ENCODE measurements at regions not wholly inside any gene's neighbourhood (a gene's known extent, or its start where the extent isn't known, plus 50 kb on each side); places are given as distances from the start of the nearest gene placed in this dataset.

DNA sequence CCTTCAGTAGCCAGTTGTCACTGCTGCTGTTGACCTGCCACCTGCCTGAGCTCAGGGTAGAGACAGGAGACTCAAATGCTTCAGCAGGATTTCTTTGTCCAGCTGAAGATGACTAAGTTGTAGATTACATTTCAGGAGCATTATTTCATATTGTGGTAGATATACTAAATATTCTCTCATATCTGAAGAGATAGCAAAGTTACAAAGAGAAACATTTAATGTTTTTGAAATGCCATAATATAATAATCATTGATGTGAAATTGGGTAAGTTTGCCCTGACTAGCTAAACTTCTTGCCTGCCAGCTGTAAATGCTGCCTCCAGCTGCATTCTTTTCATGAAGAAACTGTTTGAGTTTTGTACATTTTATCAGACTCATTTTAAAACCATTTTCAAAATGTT, 247.6 kb upstream of the CNKSR2 start:
- intact Hi-C loops (cut with DNase I), result no loop called here
- DNase-seq (ENCODE audit: low spot score), result no peak

- no peak for DNase-seq (ENCODE audit: low spot score)
- intact Hi-C loops (cut with DNase I), result no loop called here
These were observed 242.9 kb upstream of the CNKSR2 start for GRCh38 chrX:21131346-21131745.

DNA sequence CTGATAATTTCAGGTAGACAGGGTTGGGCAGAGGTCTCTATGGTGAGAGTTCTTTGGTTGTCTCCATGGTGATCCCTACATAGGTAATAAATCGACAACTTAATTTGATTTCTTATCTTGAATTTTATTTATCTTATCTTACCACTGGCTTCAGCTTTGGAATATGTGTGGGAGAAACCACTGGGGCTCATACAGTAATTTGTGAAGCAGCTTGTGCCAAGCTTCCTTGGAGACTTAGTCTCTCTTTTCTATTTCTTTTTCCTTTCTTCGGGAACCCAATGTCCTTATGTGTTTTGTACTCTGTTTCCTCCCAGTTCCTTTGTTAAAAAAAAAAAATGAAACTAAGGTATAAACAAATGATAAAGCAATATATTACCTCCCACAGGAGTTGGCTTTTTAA, 242.4 kb upstream of the CNKSR2 start:
- DNase-seq (ENCODE audit: low spot score), result no peak
- intact Hi-C loops (cut with DNase I), result no loop called here

GRCh38 chrX:21132686-21133393, 241.4 kb upstream of the CNKSR2 start:
- intact Hi-C loops (cut with DNase I), result no loop called here
- DNase-seq (ENCODE audit: low spot score), result no peak

DNA sequence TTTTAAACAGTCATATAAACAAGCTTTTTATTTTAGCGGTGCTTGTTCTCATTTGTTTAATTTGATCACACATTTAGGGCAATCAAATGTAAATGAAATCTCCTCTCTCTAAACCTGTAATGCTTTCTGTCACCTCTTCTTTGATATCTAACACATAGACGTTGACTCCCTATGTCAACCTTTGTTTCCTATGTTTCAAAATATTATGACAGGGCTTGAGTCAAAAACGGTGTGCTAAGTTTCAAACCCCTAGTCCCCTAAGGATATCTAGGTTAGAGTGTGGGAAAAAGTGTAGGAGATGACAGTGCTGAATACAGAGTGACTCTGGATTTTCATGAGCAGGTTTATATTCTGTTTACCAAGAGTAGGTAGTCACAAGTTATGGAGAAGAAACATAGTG, 224.0 kb upstream of the CNKSR2 start:
- no peak for DNase-seq (ENCODE audit: low spot score)
- intact Hi-C loops (cut with DNase I), result no loop called here

- DNase-seq (ENCODE audit: low spot score), result no peak
- intact Hi-C loops (cut with DNase I), result no loop called here
These were observed 223.2 kb upstream of the CNKSR2 start for GRCh38 chrX:21151051-21151450.

DNA sequence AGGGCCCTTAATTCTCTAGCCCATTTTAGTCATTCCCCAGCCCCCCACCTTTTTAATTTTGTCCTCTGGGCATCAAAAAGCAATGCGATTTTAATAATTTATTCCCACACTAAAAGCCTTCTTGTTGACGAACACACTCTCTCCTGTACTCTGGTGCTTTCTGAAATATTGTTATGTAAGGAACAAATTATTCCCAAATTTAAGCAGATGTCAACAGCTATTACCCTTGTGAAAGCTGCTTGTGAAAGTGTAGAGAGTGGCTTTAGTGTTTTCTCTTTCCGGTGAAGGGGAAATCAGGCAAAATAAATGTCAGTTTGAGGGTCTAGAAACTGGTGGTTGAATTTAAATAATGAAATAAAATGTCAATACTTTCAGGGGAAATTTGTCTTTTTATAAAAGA, 221.2 kb upstream of the CNKSR2 start:
- intact Hi-C loops (cut with DNase I), result no loop called here
- DNase-seq (ENCODE audit: low spot score), result no peak

DNA sequence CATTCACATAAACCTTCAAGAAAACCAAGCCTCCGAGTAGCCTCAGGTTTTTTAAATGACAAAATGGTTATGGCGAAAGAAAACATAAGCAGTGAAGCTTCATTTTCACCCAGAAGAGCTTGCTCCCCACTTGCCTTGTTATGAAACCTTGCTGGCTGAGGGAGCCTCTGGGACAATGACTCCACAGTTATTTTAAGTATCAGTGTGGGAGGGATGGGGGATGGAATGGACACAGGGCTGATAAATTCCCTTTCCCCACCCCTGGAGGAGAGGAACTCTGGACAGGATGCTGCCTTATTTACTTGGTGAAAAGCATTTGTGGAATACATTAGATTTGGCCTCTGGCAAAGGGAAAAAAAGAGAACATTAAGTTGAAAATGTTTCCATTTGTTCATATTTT, 220.7 kb upstream of the CNKSR2 start:
- intact Hi-C loops (cut with DNase I), result no loop called here
- no peak for DNase-seq (ENCODE audit: low spot score)

- intact Hi-C loops (cut with DNase I), result no loop called here
- no peak for DNase-seq (ENCODE audit: low spot score)
These were observed 218.3 kb upstream of the CNKSR2 start for GRCh38 chrX:21155916-21156315.

DNA sequence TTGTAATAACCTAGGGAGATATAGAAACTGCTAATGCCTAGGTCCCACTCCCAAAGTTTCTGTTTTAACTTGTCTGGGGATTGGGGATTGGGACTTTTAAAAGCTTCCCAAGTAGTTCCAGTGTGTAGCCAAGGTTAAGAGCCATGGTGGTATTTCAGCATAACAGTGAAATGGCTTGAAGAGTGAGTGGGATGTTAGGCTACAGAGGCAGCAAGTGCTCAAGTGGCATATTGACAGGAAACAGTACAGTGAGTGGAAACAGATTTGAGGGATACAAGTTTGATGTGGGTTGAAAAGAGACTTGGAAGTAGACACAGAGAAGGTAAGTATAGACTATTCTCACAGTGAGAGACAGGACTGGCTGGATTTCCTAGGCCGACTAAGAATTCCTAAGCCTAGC, 217.6 kb upstream of the CNKSR2 start:
- no peak for DNase-seq (ENCODE audit: low spot score)
- intact Hi-C loops (cut with DNase I), result no loop called here

DNA sequence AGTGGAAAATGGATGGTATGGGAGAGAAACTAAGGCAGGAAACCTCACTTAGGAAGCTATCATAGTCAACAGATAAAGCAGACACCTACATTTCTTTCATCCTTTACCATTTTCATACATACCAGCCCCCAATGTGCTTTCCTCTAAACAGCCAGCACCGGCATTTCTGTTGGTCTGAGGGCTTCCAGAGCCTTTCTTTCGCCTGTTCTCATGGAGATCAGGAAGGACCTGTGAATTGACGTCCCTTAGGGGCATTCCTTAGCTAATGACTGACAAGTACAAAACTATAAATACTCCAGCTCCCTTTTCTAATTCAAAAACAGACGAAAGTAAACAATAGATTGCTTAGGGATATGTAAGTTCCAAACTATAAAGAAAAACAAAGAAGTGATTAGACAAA, 215.5 kb upstream of the CNKSR2 start:
- no peak for DNase-seq (ENCODE audit: low spot score)
- intact Hi-C loops (cut with DNase I), result no loop called here

DNA sequence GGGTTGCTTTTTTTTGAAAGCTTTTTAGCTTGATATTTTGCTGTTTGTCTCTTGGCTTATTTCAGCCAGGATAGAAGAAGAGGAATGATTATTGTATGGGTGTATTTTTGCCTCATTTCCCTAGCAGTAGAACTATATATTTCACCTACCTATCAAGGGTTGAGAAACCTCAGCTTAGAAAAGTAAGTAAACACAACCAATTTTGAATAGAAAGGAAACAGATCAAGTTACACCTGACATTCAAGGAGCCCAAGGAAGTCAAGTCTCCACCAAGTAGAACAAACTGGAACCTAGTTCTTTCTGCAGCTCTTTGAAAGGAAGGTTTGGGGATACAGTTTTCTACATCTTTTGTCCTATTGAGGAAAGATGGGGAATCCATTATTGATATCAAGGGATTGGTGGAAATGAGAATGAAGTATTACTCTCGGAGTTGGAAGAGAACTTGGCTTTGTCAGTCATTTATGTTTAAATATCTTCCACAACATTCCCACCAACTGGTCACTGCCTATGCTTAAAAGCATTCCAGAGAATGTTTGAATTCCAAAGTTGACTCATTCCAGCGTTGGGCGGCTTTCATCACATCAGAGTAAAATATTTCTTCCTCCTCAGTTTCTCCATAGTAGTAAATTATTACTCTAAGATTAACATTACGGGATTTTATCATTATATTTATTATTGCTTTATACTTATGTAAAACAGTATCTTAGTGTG, 207.8 kb upstream of the CNKSR2 start:
- no peak for DNase-seq (ENCODE audit: low spot score)
- intact Hi-C loops (cut with DNase I), result no loop called here

DNA sequence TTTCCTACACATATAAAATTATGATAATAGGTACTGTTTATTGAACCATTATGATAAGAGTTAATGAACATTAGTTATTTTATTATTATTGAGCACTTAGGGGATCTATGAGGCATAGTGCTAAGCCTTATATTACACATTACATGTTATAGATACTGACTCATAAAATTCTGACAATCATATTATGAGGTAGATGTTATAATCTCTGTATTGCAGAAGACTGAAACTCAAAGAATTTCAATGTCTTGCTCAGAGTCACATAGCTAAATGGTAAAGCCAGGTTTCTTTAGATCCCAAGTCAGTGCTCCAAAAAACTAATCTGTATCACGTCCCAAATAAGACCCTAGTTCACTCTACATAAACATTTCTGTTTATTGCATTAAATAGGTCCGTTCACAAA, 207.2 kb upstream of the CNKSR2 start:
- intact Hi-C loops (cut with DNase I), result no loop called here
- DNase-seq (ENCODE audit: low spot score), result no peak

DNA sequence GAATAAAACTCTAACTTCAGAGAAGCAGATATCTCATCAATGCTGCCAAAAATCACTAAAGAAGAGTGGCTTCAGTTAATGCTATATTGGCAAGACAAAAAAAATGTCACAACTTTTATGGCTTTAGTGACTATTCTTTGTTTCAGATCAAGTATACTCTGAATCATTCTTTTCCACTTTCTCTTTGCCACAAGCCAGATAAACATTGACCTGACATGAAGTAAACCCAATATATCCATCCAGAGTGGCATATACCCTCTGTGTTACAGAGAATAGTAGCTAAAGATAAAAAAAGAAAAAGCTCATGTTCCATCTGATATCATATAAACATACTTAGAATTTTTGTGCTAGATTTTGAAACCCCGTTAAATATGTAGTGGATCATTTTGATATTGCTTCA, 206.7 kb upstream of the CNKSR2 start:
- no peak for DNase-seq (ENCODE audit: low spot score)
- intact Hi-C loops (cut with DNase I), result no loop called here

GRCh38 chrX:21168401-21169160, 205.6 kb upstream of the CNKSR2 start:
- DNase-seq (ENCODE audit: low spot score), result no peak
- intact Hi-C loops (cut with DNase I), result no loop called here

DNA sequence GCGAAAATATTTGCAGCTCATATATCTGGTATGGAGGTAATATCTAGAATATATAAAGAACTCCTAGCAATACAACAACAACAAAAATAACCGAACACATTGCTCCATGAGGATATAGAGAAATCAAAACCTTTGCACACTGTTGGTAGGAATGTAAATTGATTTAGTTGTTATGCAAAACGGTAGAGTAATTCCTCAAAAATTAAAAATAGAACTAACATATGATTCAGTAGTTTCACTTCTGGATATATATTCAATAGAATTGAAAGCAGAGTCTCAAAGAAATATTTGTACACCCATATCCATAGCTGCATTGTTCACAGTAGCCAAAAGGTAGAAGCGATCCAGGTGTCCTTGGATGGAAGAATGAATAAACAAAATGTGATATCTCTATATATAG, 203.0 kb upstream of the CNKSR2 start:
- intact Hi-C loops (cut with DNase I), result loop anchor here (10.0 kb wide), 1 partner anchor 374 kb away; no protein-coding TSS in a partner anchor
- no peak for DNase-seq (ENCODE audit: low spot score)

DNA sequence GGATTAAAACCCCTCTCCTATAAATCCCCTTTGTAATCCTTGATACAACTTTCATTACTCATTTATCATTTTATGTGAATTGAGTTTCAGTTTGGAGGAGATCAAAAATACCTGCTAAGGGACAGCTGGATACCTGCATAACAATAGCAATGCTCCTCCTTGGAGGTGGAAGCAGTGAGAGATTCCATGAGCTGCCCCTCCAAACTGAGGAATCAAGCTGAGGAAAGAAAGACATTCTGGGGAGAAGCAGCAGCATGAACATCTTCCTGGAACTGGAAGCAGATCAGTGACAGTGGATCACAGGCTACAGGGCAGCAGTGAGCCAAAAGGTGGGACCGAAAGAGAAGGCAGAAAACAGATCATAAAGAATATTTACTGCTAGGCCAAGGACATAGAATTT, 199.8 kb upstream of the CNKSR2 start:
- DNase-seq (ENCODE audit: low spot score), result no peak
- intact Hi-C loops (cut with DNase I), result loop anchor here (10.0 kb wide), 1 partner anchor 370 kb away; no protein-coding TSS in a partner anchor

DNA sequence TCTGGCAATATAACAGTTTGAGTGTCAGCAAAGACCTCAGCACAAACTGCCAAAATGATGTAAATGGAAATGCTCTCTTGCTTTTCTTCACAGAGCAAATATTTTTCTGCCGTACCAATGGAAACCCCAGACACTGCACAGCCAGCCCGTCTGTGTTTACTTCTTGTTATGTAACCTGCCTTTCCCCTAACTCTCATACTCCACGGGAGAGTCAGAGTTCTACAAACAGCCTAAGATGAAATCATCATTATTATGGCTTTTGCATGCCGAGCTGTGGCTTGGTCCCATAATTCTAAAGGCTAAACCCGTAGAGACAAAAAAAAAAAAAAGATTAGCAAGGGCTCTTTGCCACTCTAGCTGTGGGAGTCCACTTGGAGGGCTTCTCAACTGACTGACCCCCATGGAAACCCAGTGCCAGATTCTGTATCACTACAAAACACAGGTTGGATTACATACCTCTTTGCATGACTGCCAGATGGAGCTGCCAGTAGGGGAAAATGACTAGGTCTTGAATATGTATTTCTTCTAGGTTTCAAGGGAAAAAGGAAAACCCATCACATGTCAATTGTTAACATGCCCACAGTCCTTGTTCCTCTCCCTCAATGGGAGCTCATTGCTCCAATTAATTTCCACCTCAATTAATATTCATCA, 197.2 kb upstream of the CNKSR2 start:
- intact Hi-C loops (cut with DNase I), result loop anchor here (10.0 kb wide), 1 partner anchor 368 kb away; no protein-coding TSS in a partner anchor
- DNase-seq (ENCODE audit: low spot score), result no peak

DNA sequence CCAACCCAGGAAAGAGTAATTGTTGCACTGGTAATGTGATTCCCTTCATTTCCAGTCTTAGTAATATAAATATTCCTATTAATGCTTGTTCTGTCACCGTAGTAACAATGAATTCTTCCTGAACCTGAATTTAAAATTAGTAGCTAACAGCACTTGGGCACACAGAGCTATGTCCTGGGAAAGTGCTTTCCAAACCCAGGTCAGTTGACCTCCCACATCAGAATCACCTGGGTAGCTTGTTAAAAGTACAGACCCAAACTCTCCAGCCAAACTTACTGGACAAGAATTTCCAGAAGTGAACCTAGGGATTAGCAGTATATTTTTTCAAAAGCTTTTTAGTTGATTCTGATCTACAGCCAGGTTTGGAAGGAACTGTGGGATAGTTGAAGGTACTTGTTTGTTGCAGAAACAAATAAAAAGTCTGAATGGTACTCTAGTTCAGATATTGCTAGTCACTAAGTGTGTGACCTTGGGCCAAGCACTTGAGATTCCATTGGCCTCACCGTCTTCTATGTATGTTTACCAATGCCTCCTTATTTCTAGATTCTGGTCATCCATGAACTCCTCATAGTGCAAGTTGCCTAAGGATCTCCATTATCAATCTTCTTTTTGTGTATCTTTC, 192.9 kb upstream of the CNKSR2 start:
- intact Hi-C loops (cut with DNase I), result no loop called here
- no peak for DNase-seq (ENCODE audit: low spot score)

DNA sequence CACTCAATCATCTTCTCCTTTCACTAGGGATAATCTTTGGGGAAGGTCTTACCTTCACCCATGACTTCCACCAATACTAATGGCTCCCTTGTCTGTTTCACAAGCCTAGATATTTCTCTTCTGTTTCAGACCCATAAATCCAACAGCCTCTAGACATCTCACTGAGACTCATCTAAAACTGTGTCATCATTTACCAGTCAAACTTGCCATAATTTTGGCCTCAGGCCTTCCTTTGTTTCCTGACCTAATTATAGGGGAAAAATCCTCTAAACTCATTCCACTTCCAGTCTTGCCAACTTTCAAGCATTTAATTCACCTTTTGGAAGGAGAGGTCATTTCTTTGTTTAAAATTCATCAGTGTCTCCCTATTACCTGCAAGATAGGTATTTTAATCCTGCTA, 181.0 kb upstream of the CNKSR2 start:
- no peak for DNase-seq (ENCODE audit: low spot score)
- intact Hi-C loops (cut with DNase I), result no loop called here
